Activated CD8-positive, alpha-beta memory T cell treated with anti-CD3 and anti-CD28 coated beads, Interleukin-2, amount 50 U/mL, for 1 hour (primary cell): ENCODE measurements at regions not wholly inside any gene's neighbourhood (a gene's known extent, or its start where the extent isn't known, plus 50 kb on each side); places are given as distances from the start of the nearest gene placed in this dataset.
"Not testable (repeated sequence)": the region's sequence is repeated elsewhere in the genome, so short reads cannot be mapped to it uniquely, and the experiment has no call there.

Experiments
- DNase-seq: peaks from one replicate; pipeline ENCODE4 v3.0.0-alpha.2; 2020; ENCODE audit errors: extremely low read depth

- no peak for DNase-seq
Measured at GRCh38 chr16:17748044-17748719, 277.4 kb upstream of the XYLT1 start.

GRCh38 chr16:17747081-17747756 lies 276.5 kb upstream of the XYLT1 start:
- no peak for DNase-seq

GRCh38 chr16:17744921-17745572 lies 274.3 kb upstream of the XYLT1 start:
- DNase-seq, result no peak

- DNase-seq, result no peak
Measured at GRCh38 chr16:17743578-17743977, 272.8 kb upstream of the XYLT1 start.

GRCh38 chr16:17743158-17743557 lies 272.4 kb upstream of the XYLT1 start:
- no peak for DNase-seq

- not testable (repeated sequence) for DNase-seq
Measured at GRCh38 chr16:17735099-17735498, 264.3 kb upstream of the XYLT1 start.

- no peak for DNase-seq
Measured at GRCh38 chr16:17729820-17730219, 259.1 kb upstream of the XYLT1 start.

GRCh38 chr16:17728196-17728595 lies 257.4 kb upstream of the XYLT1 start:
- DNase-seq, result no peak

GRCh38 chr16:17724242-17724898 lies 253.6 kb upstream of the XYLT1 start:
- no peak for DNase-seq

GRCh38 chr16:17723531-17724134 lies 252.9 kb upstream of the XYLT1 start:
- no peak for DNase-seq

GRCh38 chr16:17718495-17718894 lies 247.7 kb upstream of the XYLT1 start:
- no peak for DNase-seq

- no peak for DNase-seq
Measured at GRCh38 chr16:17705847-17706246, 235.1 kb upstream of the XYLT1 start.

GRCh38 chr16:17696616-17697015 lies 225.9 kb upstream of the XYLT1 start:
- DNase-seq, result no peak

- no peak for DNase-seq
Measured at GRCh38 chr16:17692484-17692883, 221.7 kb upstream of the XYLT1 start.

GRCh38 chr16:17691899-17692176 lies 221.1 kb upstream of the XYLT1 start:
- DNase-seq, result no peak

- no peak for DNase-seq
Measured at GRCh38 chr16:17691106-17691898, 220.5 kb upstream of the XYLT1 start.

- DNase-seq, result no peak
Measured at GRCh38 chr16:17685447-17685846, 214.7 kb upstream of the XYLT1 start.

GRCh38 chr16:17683281-17683680 lies 212.5 kb upstream of the XYLT1 start:
- DNase-seq, result no peak

GRCh38 chr16:17676171-17676570 lies 205.4 kb upstream of the XYLT1 start:
- DNase-seq, result no peak

GRCh38 chr16:17668386-17668785 lies 197.6 kb upstream of the XYLT1 start:
- no peak for DNase-seq

- DNase-seq, result no peak
Measured at GRCh38 chr16:17666293-17666692, 195.5 kb upstream of the XYLT1 start.

GRCh38 chr16:17658881-17659280 lies 188.1 kb upstream of the XYLT1 start:
- DNase-seq, result no peak
